Astrocyte of the spinal cord (primary cell): ENCODE measurements at regions not wholly inside any gene's neighbourhood (a gene's known extent, or its start where the extent isn't known, plus 50 kb on each side); places are given as distances from the start of the nearest gene placed in this dataset.

Source experiments
- DNase-seq: peaks from one replicate; pipeline ENCODE4 v3.0.0; 2011; ENCODE audit warnings: low read depth, low spot score
- H3K4me3 ChIP-seq: 2 replicates; pipeline ENCODE4 v1.5.1; 2011; ENCODE audit warnings: low read depth, mild to moderate bottlenecking, low read length, moderate library complexity
- CTCF ChIP-seq: IDR thresholded peaks from 2 replicates; pipeline ENCODE4 v1.5.1; 2012; ENCODE audit warnings: low read depth, mild to moderate bottlenecking, low read length, inconsistent platforms
- in situ Hi-C: cut with HindIII; loops from 2 replicates; pipeline ENCODE4 v1.10.0; 2017; ENCODE audit warnings: low sequenced_read_pairs

GRCh38 chr18:28831476-28831875 is 654.5 kb upstream of the CDH2 start:
- in situ Hi-C loops: no loop called here
- TF ChIP-seq CTCF: no peak
- no peak overlapping the region for H3K4me3 ChIP-seq
- DNase-seq: peak; percentile 22

GRCh38 chr18:28826107-28826506 is 649.2 kb upstream of the CDH2 start:
- in situ Hi-C loops: no loop called here

GRCh38 chr18:28824183-28824574 is 647.2 kb upstream of the CDH2 start:
- no peak overlapping the region for H3K4me3 ChIP-seq
- no peak for DNase-seq
- TF ChIP-seq CTCF: no peak
- in situ Hi-C loops: no loop called here

More at GRCh38 chr18:28826107-28826506, 649.2 kb upstream of the CDH2 start:
- TF ChIP-seq CTCF: no peak
- no peak for DNase-seq
- H3K4me3 ChIP-seq: no peak overlapping the region

GRCh38 chr18:28823506-28824182 is 646.7 kb upstream of the CDH2 start:
- H3K4me3 ChIP-seq: no peak overlapping the region
- no peak for DNase-seq
- in situ Hi-C loops: no loop called here
- TF ChIP-seq CTCF: no peak

- TF ChIP-seq CTCF: no peak
- no peak overlapping the region for H3K4me3 ChIP-seq
- no peak for DNase-seq
- in situ Hi-C loops: no loop called here
Observed at GRCh38 chr18:28820353-28820752, 643.4 kb upstream of the CDH2 start.

GRCh38 chr18:28816155-28816554 is 639.2 kb upstream of the CDH2 start:
- DNase-seq: no peak
- no peak overlapping the region for H3K4me3 ChIP-seq
- TF ChIP-seq CTCF: no peak
- in situ Hi-C loops: no loop called here
